Lower leg skin (tissue), 3 donors: ENCODE measurements at regions not wholly inside any gene's neighbourhood (a gene's known extent, or its start where the extent isn't known, plus 50 kb on each side); places are given as distances from the start of the nearest gene placed in this dataset.

ENCODE experiments used
- POLR2A ChIP-seq, 2 donors: fragments of 450-650 bp; IDR thresholded peaks; one replicate each; pipeline ENCODE4 v1.6.1; 2016 to 2017; ENCODE audit warnings: antibody characterized with exemption in 2 of 2, mild to moderate bottlenecking in 1 of 2, moderate library complexity in 1 of 2
- TF ChIP-seq, protein P1 (sequence below), 3 donors: fragments of 450-650 bp; IDR thresholded peaks; one replicate each; pipeline ENCODE4 v1.5.1; 2016; ENCODE audit warnings: antibody characterized with exemption in 3 of 3, mild to moderate bottlenecking in 3 of 3, moderate library complexity in 2 of 3

DNA sequence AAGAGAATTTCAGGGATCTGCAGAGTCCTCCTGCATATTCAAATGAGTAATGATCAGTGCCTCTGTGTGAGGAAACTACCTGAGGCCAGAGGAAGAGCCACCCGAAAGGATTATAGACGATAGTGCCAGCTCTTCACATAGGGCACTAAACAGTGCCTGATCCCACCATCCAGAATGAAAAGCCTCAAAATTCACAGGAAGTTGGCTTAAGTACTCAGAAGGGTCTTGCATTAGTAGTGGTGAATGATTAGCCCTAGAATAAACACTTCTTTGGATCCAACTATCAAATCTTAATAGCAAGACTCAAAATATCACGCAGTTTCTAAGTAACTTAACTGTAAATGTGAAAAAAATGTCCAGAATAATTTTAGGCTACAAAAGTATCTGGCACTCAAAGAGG lies 324.4 kb downstream of the ZNF674 start:
- TF ChIP-seq, protein P1, sequence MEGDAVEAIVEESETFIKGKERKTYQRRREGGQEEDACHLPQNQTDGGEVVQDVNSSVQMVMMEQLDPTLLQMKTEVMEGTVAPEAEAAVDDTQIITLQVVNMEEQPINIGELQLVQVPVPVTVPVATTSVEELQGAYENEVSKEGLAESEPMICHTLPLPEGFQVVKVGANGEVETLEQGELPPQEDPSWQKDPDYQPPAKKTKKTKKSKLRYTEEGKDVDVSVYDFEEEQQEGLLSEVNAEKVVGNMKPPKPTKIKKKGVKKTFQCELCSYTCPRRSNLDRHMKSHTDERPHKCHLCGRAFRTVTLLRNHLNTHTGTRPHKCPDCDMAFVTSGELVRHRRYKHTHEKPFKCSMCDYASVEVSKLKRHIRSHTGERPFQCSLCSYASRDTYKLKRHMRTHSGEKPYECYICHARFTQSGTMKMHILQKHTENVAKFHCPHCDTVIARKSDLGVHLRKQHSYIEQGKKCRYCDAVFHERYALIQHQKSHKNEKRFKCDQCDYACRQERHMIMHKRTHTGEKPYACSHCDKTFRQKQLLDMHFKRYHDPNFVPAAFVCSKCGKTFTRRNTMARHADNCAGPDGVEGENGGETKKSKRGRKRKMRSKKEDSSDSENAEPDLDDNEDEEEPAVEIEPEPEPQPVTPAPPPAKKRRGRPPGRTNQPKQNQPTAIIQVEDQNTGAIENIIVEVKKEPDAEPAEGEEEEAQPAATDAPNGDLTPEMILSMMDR (IDR thresholded peaks at IDR 0.05), result no peak
- TF ChIP-seq POLR2A (IDR thresholded peaks at IDR 0.05), result no peak
